ENCODE measurements at regions not wholly inside any gene's neighbourhood (a gene's known extent, or its start where the extent isn't known, plus 50 kb on each side); places are given as distances from the start of the nearest gene placed in this dataset.

DNA sequence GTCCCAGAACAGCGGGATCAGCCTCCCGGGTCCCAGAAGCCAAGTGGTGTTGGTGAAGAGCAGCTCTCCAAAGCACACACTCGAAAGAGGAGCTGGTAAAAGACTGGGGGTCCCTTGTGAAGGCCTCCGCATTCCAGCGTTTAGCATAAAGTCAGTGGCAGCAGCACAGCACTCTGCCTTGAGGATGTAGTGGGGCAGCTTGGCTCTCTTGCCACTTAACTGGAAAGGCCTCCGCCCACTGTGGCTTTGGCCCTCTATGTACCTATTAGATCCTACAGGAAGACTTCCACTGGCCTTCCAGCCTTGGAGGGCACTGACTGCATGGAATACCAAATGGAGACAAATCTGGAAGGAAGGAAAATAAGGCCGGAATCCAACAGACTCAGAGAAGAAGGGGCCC lies 1455.3 kb downstream of the BRD1 start:
- DNase-seq = no peak

DNA sequence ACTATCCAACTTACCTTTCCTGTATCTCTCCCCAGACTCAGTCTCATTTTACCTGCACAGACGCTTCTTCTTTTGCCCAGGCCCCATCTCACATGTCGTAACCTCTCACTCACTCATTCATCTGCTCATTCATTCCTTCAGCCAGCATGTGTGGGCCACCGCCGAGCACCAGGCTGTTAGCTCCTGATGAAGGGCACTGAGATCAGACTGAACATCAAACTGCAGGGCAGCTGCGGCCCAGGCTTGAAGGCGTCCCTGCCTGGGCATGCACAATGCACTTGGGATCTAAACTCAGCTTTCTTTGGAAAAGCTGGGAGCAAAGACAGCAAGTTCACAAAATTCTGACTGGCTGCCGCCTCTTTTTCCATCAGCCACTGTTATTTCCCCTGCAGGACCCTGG lies 1456.3 kb downstream of the BRD1 start:
- no peak for DNase-seq

DNA sequence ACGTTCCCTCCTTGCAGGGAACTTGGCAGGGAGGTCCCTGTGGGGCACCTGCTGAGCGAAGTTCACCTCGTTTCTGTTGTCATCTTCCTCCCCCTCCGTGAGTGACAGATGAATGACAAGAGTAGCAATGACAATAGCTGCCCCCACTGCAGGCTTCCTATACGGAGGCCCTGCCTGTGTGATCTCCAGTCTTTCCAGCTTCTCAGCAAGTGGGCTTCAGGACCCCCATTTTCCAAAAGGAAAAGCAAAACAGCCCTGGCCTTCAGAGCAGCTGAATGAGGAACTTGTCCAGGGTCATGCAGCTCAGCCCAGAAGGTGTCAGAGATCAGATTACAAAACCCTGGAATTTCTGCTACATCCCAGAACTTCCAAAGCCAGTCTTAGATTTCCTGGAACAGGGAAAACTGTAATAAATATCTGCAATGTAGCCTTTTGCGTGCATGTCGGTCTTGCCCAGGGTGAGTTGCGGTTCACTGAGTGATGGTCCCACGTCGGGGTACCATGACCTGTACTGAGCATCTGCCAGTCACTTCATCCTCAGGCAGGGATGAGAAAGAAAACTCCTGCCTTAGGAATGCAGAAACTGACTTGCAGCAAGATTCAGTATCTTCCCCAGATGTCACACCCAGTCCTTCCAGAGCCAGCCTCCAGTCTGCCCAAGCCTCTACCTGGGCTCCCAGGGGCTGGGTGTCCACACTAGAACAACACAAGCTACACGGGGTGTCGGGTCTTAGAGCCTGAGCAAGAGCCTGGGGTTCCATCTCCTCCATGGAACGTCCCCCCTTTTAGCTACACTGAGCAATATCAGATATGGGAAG lies 1457.0 kb downstream of the BRD1 start:
- DNase-seq = no peak

DNA sequence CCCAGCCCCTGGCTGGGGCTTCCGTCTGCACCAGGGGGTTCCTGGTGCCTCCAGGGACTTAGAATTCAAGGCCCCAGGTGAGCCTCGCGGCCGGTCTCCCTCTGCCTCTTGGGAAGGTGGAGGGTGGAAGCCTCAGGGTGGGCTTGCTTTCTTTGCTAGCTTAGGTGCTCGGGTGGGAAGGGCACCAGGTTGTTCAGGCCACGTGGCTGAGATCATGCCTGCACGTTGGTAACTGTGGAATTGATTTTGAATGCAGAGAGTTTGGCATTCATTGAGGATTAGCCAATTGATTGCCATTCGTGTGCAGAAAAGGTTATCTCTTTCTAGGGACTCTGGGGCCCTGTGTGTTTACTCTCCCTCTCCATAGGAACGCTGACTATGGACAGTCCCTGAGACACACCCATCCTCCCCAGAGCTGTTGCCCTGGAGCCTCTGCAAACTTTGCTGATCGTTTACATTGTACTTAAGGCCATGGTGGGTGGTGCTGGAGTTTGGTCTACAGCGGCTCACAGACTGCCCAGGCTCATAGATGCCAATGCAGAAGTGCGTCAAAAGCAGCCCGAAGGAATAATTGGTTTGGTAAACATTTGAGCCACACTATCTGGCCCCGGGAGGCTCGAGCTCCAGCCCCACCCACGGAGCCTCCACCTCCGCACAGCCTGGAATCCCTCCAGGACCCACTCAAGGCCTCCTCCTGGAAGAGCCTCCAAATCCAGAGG lies 1457.7 kb downstream of the BRD1 start:
- no peak for DNase-seq

DNA sequence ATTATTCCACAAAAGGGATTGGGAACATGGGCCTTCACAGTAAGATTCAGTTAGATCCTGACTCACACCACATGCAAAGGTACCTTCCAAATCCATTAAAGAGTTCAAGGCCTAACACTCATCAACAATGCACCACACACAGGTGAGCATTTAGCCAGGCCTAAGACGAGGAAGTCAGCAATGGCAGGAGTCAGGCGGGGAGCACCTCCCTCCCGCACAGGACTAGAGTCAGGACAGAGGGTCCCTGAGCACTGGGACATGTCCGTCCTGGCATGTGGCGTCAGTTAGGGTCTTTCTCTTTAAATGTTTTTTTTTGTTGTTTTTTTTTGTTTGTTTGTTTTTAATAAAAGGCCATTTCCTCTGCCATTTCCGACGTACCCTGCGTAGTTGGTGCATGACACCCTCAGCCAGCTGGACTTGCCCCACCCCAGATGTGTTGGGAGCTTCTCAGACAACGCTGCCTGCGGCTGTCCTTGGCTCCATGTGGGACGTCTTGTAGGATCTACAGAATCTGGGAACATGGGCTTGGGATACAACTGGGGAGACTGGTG lies 1458.6 kb downstream of the BRD1 start:
- DNase-seq = no peak

DNA sequence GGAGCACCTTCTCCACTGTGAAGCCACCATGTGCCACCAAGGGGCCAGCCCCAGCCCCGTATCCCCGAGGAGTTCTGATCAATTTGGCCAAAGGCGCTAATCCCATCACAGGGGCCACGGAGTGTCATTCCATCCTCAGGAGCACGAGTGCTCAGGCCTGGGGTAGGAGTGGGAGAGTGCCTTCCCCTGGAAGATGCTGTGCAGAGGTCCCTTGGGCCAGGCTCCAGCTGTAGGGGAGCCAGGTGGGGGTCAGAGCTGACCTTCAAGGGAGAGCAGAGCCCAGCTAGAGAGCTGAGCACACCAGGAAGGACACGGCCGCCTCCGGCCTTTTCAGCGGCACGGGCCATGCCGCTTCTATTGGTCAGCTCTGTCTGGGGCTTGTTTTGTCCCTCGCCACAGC lies 1459.9 kb downstream of the BRD1 start:
- DNase-seq = no peak

DNA sequence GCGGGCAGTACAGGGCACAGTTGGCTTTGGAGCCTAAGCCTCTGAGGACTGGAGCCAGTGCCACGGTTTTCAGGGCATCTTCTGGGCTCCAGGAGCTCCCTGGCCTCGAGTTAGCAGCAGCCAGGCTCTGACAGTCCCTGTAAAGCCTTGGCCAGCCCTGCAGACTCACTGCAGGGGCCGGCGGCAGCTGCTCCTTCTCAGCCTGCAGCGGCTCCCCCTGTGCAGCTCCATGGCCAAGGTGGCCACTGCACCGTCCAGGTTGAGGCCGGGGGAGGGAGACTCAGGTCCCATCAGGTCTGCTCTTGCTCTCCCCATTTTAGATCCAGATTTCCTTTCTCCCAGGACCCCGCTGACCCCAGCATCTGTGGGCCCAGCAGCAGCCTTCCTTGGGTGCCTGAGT lies 1461.1 kb downstream of the BRD1 start:
- DNase-seq = no peak

DNA sequence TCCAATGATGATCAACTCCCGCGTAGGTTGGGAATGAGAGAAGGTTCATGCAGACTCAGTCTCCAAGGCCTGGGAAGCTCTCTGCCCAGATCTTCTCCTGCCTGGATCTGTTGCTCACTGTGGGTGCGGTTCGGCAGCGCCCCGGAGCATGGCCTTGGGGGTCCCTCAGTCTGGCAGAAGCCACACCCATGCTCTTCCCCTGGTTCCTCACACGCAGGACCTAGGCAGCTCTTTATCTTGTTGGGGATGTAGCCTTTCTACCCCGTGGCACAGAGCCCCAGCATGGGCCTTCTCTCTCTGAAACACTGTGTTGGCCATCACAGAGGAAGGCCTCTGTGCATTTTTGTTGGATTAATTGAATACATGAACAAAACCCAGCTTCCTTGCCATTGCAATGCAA lies 1461.6 kb downstream of the BRD1 start:
- no peak for DNase-seq

DNA sequence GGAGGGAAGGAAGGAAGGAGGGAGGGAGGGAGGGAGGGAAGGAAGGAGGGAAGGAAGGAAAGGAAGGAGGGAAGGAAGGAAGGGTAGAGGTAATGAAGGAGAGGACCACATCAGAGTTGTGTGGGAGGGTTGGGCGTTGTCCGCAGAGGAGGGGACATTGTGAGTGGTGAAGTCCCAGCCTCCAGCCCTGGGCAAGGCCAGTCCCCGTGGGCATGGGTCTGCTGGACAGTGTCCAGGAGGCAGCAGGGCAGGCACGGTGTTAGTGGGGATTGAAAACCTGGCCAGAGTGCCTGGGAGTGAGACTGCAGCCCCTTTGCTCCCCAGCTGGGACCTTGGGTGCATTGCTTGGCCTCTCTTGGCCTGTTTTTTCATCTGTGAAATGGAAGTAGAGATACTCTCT lies 1462.3 kb downstream of the BRD1 start:
- DNase-seq = no peak

DNA sequence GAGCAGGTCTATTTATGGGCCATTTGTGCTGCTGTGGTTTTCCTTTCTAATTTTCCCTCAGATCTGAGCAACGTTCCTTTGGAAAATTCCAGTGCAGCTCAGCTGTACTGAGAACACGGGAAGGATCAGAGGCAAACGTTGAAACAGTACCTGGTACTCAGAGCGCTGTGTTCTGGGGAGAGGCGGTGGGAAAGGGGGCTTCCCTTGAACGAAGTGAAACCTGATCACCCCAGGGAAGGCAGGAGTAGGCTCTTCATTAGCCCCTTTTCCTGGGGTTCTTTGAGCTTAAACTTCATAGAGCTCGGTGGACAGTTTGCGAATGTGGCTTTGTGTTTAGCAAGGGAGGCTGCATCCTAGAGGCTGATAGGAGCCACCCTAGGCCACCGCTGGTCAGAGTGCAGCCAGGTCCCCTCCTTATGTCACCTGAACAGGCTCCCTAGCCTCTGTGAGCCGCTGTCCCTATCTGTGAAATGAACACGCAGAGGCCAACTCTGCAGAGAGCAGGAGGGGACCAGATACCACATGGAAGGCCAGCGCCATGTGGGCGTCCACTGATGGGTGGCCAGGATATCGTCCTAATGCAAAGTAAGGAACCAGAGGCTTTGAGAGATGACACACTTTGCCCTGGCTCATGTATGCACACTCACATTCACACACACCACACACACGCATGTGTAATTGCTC lies 1464.8 kb downstream of the BRD1 start:
- no peak for DNase-seq

DNA sequence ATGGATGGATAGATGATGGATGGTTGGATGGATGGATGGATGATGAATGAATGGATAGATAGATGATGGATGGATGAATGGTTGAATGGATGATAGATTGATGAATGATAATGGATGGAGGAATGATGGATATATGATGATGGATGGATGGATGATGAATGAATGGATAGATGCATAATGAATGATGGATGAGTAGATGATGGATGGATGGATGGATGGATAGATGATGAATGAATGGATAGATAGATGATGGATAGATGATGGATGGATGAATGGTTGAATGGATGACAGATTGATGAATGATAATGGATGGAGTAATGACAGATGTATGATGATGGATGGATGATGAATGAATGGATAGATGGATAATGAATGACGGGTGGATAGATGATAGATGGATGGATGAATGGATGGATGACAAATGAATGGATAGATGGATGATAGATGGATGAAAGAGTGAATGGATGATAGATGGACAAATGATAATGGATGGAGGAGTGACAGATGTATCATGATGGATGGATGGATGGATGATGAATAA lies 1466.5 kb downstream of the BRD1 start:
- no peak for DNase-seq

DNA sequence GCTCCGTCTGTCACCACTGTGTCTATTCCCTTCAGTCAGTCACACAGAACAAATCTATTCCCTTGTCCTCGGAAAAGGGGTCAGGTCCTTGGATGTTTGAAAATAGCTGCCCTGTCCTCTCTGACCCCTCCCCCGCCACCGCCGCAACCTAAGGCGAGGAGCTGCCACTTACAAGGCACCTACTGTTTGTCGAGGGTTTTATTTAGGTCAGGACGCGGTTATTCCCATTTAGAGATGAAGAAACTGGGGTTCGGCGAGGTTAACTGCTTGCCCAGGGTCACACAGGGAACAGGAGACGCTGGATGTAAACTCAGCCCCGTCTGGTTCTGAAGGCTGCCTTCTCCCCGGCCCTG lies 1468.1 kb downstream of the BRD1 start:
- DNase-seq = no peak

DNA sequence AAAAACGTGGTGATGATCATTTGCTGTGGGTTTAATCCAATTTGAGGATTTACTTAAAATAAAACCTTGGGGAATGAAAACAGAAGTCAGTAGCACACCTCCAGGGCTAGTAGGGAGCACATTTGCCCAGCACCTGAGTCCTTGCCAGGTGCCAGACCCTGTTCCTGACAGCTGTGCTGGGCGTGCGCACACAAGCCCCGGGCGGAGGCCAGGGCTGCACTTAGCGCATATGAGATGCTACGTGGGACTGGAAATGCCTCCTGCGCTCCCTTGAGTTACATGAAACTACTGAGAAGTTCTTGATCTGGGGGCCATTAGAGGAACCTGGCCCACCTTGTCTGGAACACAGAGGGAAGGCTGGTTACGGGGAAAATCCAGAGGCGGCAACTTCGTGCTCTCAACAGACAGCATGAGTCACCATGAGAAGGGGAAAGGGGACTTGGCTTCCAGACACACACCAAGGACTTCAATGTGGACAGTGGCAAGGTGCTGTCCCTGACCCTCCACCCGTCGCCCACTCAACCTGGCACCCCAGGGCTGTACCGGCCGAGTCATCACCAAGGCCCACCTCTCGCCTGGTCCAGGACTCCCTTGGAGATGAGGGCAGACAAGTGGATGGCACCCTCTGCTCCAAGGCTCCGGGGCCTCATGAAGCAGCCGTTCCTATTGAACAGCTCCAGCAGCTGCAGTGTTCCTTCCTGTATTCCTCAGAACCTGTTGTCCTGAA lies 1468.6 kb downstream of the BRD1 start:
- no peak for DNase-seq

DNA sequence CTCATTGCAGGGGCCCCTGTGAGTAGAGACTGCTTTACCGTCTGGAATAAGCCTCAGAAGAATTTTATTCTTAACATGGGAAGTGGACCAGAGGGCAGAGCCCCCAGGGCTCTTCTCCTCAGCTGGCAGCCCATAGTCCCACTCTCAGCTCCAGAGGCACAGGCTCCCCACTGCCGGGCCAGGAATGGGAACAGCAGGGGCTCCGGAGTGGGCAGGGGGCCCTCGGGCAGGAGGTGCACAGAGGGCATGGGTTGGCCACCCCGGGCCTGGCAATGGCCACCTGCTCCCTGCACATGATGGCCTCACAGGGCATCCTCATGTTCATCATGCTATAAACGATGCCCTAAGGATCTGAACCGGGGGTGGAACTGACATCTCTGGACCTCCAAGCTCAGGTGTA lies 1469.7 kb downstream of the BRD1 start:
- no peak for DNase-seq

DNA sequence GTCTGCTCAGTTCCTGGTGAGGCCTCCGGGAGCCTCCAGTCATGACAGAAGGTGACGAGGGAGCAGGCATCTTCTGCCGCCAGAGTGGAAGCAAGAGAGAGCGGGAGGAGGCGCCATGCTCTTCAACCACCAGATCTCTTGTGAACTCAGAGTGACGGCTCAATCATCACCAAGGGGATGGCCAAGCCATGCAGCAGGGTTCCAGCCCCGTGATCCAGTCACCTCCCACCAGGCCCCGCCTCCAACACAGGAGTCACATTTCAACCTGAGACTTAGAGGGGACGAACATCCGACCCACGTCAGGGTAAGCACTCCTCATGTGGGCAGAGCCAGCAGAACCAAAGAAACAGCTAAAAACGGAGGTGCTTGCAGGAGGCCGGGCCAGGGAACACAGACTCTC lies 1470.5 kb downstream of the BRD1 start:
- no peak for DNase-seq

DNA sequence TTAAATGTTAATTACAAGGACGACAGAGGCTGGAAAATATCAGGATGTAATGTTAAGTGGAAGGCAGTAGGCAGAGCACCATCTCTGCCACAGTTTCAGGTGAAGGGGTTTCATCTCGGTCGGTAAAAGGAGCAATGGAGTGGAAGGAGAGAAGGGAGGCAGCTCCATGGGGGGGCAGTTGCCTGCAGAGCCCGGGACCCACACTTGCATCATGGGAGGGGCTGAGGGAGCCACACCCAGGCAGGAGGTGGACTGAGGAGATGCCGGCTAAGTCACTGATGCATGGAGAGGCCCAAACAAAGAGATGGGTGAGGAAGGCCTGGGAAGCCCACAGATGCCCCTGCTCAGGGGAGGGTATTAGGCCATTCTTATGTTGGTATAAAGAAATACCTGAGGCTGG lies 1470.9 kb downstream of the BRD1 start:
- DNase-seq = no peak

DNA sequence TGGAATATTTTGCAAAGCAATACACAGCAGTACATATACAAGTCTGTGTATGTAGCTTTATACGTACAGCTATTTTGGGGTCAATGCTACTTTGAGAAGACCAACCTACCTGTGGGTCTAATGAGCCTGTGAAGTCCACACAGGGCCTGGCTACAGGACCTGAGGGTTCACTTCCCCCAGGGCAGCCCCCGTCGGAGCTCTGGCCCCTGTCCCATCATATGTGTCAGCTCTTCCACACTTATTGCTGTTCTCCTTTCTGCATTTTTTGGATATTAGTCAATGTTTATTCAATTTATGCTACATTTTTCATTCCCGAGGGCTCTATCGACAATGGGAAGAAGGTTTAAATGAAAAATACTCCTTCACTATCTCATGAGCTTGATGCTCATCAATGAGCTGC lies 1473.6 kb downstream of the BRD1 start:
- DNase-seq = no peak

DNA sequence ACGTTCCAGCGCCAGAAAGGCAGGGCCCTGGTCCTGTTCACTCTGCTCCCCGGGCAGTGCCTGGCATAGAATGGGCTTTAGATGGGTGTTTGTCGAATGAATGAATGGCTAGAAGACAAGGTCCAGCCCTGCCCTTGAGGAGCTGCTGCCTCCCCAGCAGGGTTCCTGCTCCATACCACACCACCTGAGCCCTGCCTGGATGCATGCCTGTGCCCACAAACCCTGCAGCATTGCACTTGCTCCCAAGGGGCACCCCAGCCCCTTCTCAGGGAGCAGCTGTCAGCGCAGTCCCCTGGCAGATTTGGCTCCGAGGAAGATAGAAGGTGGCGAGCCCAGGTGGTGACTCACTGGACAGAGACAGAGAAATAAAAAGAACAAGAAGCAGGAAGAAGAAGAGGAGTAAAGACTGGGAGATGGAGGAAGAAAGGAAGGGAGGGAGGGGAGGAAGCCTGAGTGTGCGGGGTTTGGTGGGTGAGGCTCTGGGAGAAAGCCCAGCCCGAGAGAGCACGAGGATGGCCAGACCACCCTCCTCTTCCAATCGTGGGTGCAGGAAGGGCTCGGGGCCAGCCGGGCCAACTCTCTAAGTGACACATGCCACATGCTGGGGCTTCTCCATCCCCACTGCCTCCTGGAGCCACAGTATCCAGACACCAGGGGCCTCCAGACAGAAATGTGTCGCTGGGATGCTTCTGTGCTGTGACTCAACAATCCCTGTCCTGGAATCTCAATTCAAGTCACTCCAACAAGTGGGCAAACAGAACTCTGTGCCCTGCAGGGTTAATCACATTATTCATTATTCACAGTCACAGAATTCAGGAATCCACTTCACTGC lies 1474.3 kb downstream of the BRD1 start:
- no peak for DNase-seq

DNA sequence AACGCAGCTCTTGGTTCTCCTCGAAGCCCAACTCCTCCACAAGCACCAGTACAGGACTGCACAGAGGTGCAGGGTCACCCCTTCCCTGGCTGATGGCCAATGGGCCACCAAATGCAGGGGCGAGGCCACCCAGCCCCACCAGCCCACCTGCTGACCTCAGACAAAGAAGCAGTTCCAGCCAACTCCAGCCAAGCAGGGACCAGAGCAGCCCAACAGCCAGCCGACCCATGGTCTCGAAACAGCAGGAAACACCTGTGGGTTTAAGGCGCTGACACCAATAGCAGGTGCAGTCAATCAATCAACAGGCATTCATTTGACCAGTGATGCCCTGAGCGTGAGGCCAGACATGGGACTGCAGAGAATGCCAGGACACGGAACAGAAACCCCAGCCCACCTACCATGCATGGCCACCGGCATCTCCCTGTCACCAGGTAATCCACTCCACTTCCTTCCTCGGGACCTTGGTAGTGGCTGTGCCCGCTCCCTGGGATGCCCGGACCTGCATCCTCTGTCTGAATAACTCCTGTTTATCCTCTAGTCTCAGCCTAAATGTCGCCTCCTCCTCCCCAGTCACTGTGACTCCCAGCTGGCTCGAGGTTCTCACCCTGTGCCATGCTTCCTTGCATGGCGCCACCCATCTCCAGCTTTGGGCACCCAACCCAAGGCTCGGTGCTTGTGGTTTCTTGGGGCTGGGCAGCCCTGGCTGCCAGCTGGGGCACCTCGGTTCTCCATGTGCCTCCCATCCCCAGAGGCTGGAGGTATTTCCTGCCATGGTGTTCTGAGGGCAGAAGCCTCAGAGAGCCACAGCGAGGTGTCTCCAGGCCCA lies 1475.4 kb downstream of the BRD1 start:
- DNase-seq = no peak

DNA sequence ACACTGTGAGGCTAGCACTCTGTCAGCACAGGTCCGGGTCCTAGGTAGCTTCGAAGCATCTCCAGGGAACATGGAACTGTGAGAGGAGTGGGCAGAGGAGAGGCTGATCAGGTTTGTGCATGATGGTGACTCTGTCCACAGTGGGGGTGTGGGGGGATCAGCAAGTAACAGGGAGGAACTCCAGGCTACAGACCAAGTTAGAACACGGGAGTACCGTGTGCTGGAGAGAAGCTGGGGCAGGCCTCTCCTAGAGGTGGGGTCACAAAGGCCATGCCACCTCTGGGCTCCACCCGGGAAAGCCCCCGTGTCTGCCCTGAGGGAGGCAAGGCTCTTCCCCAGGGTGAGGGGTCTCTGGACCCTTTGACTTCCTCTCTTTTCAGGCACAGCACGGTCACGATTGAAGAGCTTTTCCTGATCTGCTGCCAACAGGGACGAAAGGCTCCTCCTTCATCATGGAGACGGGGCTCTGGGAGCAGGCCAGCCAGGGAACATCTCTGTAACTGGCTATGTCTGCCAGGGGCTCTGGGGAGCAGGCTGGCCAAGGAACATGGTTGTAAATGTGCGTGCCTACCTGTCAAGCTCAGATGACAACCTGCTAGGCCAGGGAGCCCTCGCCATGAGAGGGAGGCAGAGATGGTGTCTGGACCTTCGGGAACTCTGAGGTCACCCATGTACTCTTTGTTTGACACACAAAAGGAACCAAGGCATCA lies 1476.1 kb downstream of the BRD1 start:
- DNase-seq = no peak

Data from GOT3 (cell line).